Mesenchymal stem cell (in vitro differentiated cells and primary cell): ENCODE measurements at regions not wholly inside any gene's neighbourhood (a gene's known extent, or its start where the extent isn't known, plus 50 kb on each side); places are given as distances from the start of the nearest gene placed in this dataset.

ENCODE experiments used
- DNase-seq: peaks from one replicate; pipeline ENCODE4 v3.0.0-alpha.2; 2013
- H2AFZ ChIP-seq: one replicate; pipeline ENCODE4 v1.6.1; 2013; ENCODE audit warnings: low read depth, mild to moderate bottlenecking, control low read depth, inconsistent platforms, low read length, moderate library complexity
- H2AK5ac ChIP-seq: 2 replicates; pipeline ENCODE4 v1.6.1; 2013; ENCODE audit warnings: low read length, moderate library complexity, mild to moderate bottlenecking, inconsistent platforms; ENCODE audit not compliant: severe bottlenecking
- H2BK120ac ChIP-seq: one replicate; pipeline ENCODE4 v1.6.1; 2013; ENCODE audit warnings: low read depth, mild to moderate bottlenecking, inconsistent platforms, low read length, moderate library complexity
- H2BK12ac ChIP-seq, 2 experiments: one replicate each; pipeline ENCODE4 v1.6.1; 2013; ENCODE audit warnings: inconsistent platforms in 2 of 2, low read length in 2 of 2, mild to moderate bottlenecking in 2 of 2, moderate library complexity in 2 of 2, control low read depth in 1 of 2
- H2BK15ac ChIP-seq: one replicate; pipeline ENCODE4 v1.6.1; 2013; ENCODE audit warnings: mild to moderate bottlenecking, low read depth, inconsistent platforms; ENCODE audit not compliant: poor library complexity, severe bottlenecking
- H2BK5ac ChIP-seq: 2 replicates; pipeline ENCODE4 v1.6.1; 2013; ENCODE audit warnings: low read depth, mild to moderate bottlenecking, low read length, control low read depth, inconsistent platforms; ENCODE audit not compliant: poor library complexity, severe bottlenecking
- H3K14ac ChIP-seq, 2 experiments: one replicate each; pipeline ENCODE4 v1.6.1; 2013; ENCODE audit warnings: inconsistent platforms in 2 of 2, low read length in 2 of 2, control low read depth in 1 of 2, mild to moderate bottlenecking in 1 of 2, moderate library complexity in 1 of 2
- H3K18ac ChIP-seq, 2 experiments: one replicate each; pipeline ENCODE4 v1.6.1; 2013; ENCODE audit warnings: inconsistent platforms in 2 of 2, low read length in 2 of 2, control low read depth in 1 of 2, low read depth in 1 of 2, mild to moderate bottlenecking in 1 of 2
- H3K23ac ChIP-seq, 2 experiments: one replicate each; pipeline ENCODE4 v1.6.1; 2013; ENCODE audit warnings: inconsistent platforms in 2 of 2, low read length in 2 of 2, mild to moderate bottlenecking in 2 of 2, moderate library complexity in 2 of 2, control low read depth in 1 of 2
- H3K27ac ChIP-seq: 2 replicates; pipeline ENCODE4 v1.5.1; 2013; ENCODE audit warnings: mild to moderate bottlenecking, moderate library complexity, low read length, control low read depth, inconsistent platforms; ENCODE audit not compliant: poor library complexity, severe bottlenecking
- H3K27me3 ChIP-seq, 2 experiments: 2 replicates each; pipeline versions ENCODE4 v1.6.1 to v1.7.0; 2013; ENCODE audit warnings: low read length in 2 of 2, mild to moderate bottlenecking in 2 of 2, moderate library complexity in 2 of 2, control low read depth in 1 of 2, inconsistent platforms in 1 of 2; ENCODE audit not compliant: control insufficient read depth in 1 of 2, insufficient read depth in 1 of 2
- H3K36me3 ChIP-seq, 2 experiments: 2 replicates each; pipeline versions ENCODE4 v1.6.1 to v1.7.0; 2013; ENCODE audit warnings: low read length in 2 of 2, control low read depth in 1 of 2, inconsistent platforms in 1 of 2, low read depth in 1 of 2, mild to moderate bottlenecking in 1 of 2; ENCODE audit not compliant: insufficient read depth in 2 of 2, control insufficient read depth in 1 of 2
- H3K4ac ChIP-seq, 2 experiments: one replicate each; pipeline ENCODE4 v1.6.1; 2013; ENCODE audit warnings: inconsistent platforms in 2 of 2, low read length in 2 of 2, mild to moderate bottlenecking in 2 of 2, moderate library complexity in 2 of 2, control low read depth in 1 of 2, low read depth in 1 of 2
- H3K4me1 ChIP-seq: 2 replicates; pipeline ENCODE4 v1.6.1; 2013; ENCODE audit warnings: low read depth, low read length, control low read depth; ENCODE audit not compliant: control insufficient read depth, insufficient read depth
- H3K4me2 ChIP-seq: 2 replicates; pipeline ENCODE4 v1.6.1; 2013; ENCODE audit warnings: low read length, mild to moderate bottlenecking, inconsistent platforms; ENCODE audit not compliant: poor library complexity, severe bottlenecking
- H3K4me3 ChIP-seq, 2 experiments: 2 replicates each; pipeline versions ENCODE4 v1.5.1 to v1.7.0; 2013; ENCODE audit warnings: low read length in 2 of 2, mild to moderate bottlenecking in 2 of 2, control low read depth in 1 of 2, low read depth in 1 of 2; ENCODE audit not compliant: insufficient read depth in 1 of 2
- H3K79me1 ChIP-seq: replicated peaks from 2 replicates; pipeline ENCODE4 v1.6.1; 2013; ENCODE audit warnings: mild to moderate bottlenecking, control low read depth, low read length, inconsistent platforms; ENCODE audit not compliant: poor library complexity, severe bottlenecking
- H3K9ac ChIP-seq: 2 replicates; pipeline ENCODE4 v1.7.0; 2013; ENCODE audit warnings: mild to moderate bottlenecking, low read length, moderate library complexity
- H3K9me3 ChIP-seq: 2 replicates; pipeline ENCODE4 v1.7.0; 2013; ENCODE audit warnings: mild to moderate bottlenecking, low read length; ENCODE audit not compliant: control insufficient read depth
- H4K8ac ChIP-seq: one replicate; pipeline ENCODE4 v1.6.1; 2013; ENCODE audit warnings: inconsistent platforms, mild to moderate bottlenecking, low read length, moderate library complexity
- H4K91ac ChIP-seq: one replicate; pipeline ENCODE4 v1.6.1; 2013; ENCODE audit warnings: mild to moderate bottlenecking, low read length, inconsistent platforms
- WGBS: methylation state at CpG from one replicate; pipeline ENCODE4 v1.1.7; 2013; ENCODE audit warnings: mixed read lengths; 5-methylcytosine and 5-hydroxymethylcytosine counted together

GRCh38 chr6:115675443-115675842, 385.2 kb downstream of the FRK start:
- Histone ChIP-seq H2AFZ (no peak overlapping the region), H3K23ac (no peak overlapping the region), H2BK120ac (no peak overlapping the region), H3K27ac (no peak overlapping the region), H3K36me3 (no peaks in the 10 kb centered on the region), H2BK12ac (no peak overlapping the region), H3K4me1 (no peaks in the 10 kb centered on the region), H3K18ac (no peak overlapping the region), H3K4me2 (no peak overlapping the region), H3K14ac (no peak overlapping the region), H2BK15ac (no peak overlapping the region), H4K8ac (no peak overlapping the region), H2AK5ac (no peak overlapping the region), H4K91ac (no peak overlapping the region), H3K4me3 (no peak overlapping the region), H3K9ac (no peak overlapping the region), H3K79me1 (no peaks in the 10 kb centered on the region), H3K9me3 (no peaks in the 10 kb centered on the region), H2BK5ac (no peak overlapping the region), H3K4ac (no peak overlapping the region), H3K27me3 (no peaks in the 10 kb centered on the region)
- 100% methylated on average over 1 of the region's 1 CpG for WGBS
- DNase-seq: no peak

DNA sequence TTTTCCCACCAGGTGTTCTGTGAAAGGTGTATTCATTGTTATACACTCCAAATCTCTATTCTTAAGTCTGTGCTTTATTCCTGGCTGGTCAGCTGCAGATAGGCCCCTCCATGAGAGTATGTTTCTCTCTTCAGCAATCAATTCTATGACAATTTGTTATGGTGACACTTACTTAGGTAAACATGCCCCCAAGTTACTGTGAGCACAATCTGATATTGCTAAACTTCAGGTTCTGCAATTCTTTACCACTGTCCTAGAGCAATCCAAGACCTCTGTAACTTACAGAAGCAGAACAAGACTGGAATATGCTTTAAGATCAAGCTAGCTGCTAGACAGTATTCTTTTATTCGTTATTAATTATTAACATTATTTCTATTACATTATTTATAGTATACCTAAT, 391.9 kb downstream of the FRK start:
- DNase-seq: no peak
- Histone ChIP-seq H4K91ac (no peak overlapping the region), H4K8ac (no peak overlapping the region), H3K9ac (no peak overlapping the region), H3K9me3 (no peaks in the 10 kb centered on the region), H2BK15ac (no peak overlapping the region), H3K4me1 (no peaks in the 10 kb centered on the region), H3K4me2 (no peak overlapping the region), H3K27ac (no peak overlapping the region), H3K23ac (no peak overlapping the region), H2AFZ (no peak overlapping the region), H3K4ac (no peak overlapping the region), H3K79me1 (no peaks in the 10 kb centered on the region), H2BK120ac (no peak overlapping the region), H3K4me3 (no peak overlapping the region), H2BK12ac (no peak overlapping the region), H3K36me3 (no peaks in the 10 kb centered on the region), H3K14ac (no peak overlapping the region), H2BK5ac (no peak overlapping the region), H3K27me3 (no peaks in the 10 kb centered on the region), H3K18ac (no peak overlapping the region), H2AK5ac (no peak overlapping the region)
- WGBS: no CpG with 5 or more reads among the region's 1 CpG

GRCh38 chr6:115668211-115668610, 392.5 kb downstream of the FRK start:
- no peak overlapping the region for H3K4me2 ChIP-seq
- H3K4me1 ChIP-seq: no peaks in the 10 kb centered on the region
- no peaks in the 10 kb centered on the region for H3K79me1 ChIP-seq
- DNase-seq: no peak
- H3K4ac ChIP-seq: no peak overlapping the region
- no peak overlapping the region for H2AK5ac ChIP-seq
- H3K36me3 ChIP-seq: no peaks in the 10 kb centered on the region
- H2BK120ac ChIP-seq: no peak overlapping the region
- H3K27ac ChIP-seq: no peak overlapping the region
- no peak overlapping the region for H3K4me3 ChIP-seq
- H3K14ac ChIP-seq: no peak overlapping the region
- H3K27me3 ChIP-seq: no peaks in the 10 kb centered on the region
- H2BK5ac ChIP-seq: no peak overlapping the region
- no peak overlapping the region for H2BK15ac ChIP-seq
- H3K9me3 ChIP-seq: no peaks in the 10 kb centered on the region
- H4K91ac ChIP-seq: no peak overlapping the region
- H2AFZ ChIP-seq: no peak overlapping the region
- no peak overlapping the region for H2BK12ac ChIP-seq
- no peak overlapping the region for H4K8ac ChIP-seq
- H3K9ac ChIP-seq: no peak overlapping the region
- H3K18ac ChIP-seq: no peak overlapping the region
- no peak overlapping the region for H3K23ac ChIP-seq

DNA sequence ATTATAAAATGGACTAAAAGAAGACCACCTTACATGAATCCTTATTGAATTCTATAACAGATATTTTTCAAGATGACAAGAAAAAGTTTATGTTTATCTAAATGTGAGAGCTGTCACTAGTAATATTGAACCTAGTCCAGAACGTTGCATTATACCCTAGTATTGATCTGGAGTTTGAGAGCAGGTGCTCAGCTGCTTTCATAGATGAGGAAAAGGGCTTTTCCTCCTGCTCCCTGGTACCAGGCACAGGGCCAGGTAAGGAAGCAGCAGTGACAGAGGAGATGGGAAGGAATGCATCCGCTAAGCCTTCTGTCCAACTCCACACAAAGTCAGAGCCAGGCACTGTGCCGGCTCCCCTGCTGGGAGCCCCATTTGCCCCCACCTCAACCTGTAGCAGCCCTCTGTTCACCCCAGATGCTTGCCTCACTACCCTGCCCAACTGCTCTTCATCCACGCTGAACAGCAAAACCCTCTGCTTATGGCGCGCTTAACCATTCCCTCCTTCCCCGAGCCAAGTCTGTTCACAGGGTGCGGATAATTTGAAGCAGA, 393.1 kb downstream of the FRK start:
- no peak overlapping the region for H4K91ac ChIP-seq
- no peak for DNase-seq

More for the DNA sequence above, 393.1 kb downstream of the FRK start:
- Histone ChIP-seq H3K4me2 (no peak overlapping the region), H3K79me1 (no peaks in the 10 kb centered on the region), H3K9me3 (no peaks in the 10 kb centered on the region), H2BK5ac (no peak overlapping the region), H2BK120ac (no peak overlapping the region), H3K27me3 (no peaks in the 10 kb centered on the region), H3K4ac (no peak overlapping the region), H3K18ac (no peak overlapping the region), H3K14ac (no peak overlapping the region), H3K27ac (no peak overlapping the region), H3K36me3 (no peaks in the 10 kb centered on the region), H3K23ac (no peak overlapping the region), H2BK15ac (no peak overlapping the region), H3K4me1 (no peaks in the 10 kb centered on the region), H2BK12ac (no peak overlapping the region), H2AK5ac (no peak overlapping the region), H4K8ac (no peak overlapping the region), H3K4me3 (no peak overlapping the region), H3K9ac (no peak overlapping the region), H2AFZ (no peak overlapping the region)
- WGBS: 88% methylated on average over 8 of the region's 8 CpGs
